Renal pelvis (tissue), 1 donor: ENCODE measurements at regions not wholly inside any gene's neighbourhood (a gene's known extent, or its start where the extent isn't known, plus 50 kb on each side); places are given as distances from the start of the nearest gene placed in this dataset.
A peak's percentile ranks its signal among the peaks of the same experiment; 100 is the strongest.

Experiments
- DNase-seq: peaks from one replicate; pipeline ENCODE4 v3.0.0-alpha.2; 2013

DNA sequence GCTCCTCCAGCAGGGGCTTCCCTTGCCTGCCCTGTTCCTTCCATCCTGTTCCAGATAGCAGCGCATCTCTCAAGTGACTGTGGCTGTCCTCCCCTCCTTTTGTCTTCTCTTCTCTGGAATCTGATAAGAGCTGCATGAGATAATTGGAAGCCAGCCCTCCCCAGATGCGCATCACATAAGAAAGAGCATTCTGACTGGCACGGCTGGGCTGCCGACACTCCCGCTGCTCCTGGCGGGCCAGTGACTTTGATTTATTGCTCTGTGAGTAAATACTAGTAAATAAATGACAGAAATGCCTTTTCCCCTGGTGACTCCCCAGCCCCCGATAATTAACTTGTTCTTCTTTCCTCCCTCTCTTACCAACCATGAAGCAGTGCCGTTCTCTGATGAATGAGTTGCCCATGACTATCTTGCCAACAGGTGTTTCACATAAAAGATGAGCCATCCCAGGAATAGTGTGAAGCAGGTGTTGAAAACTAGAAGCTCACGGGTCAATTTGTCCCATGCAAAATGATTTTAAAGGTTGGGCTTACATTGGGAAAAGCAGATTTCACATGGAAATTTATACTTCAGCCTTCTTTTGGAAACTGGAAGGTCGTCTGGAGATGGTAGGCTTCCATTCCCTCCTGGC lies 212.3 kb downstream of the ERCC6L2 start:
- DNase-seq, result peak; percentile 84

GRCh38 chr9:96086936-96087571 lies 211.6 kb downstream of the ERCC6L2 start:
- no peak for DNase-seq

- no peak for DNase-seq
Observed at GRCh38 chr9:96085491-96086143, 210.1 kb downstream of the ERCC6L2 start.

- DNase-seq, result no peak
Observed at GRCh38 chr9:96084331-96084734, 208.8 kb downstream of the ERCC6L2 start.

- no peak for DNase-seq
Observed at GRCh38 chr9:96082516-96083232, 207.2 kb downstream of the ERCC6L2 start.

GRCh38 chr9:96080364-96080763 lies 204.9 kb downstream of the ERCC6L2 start:
- DNase-seq, result no peak

DNA sequence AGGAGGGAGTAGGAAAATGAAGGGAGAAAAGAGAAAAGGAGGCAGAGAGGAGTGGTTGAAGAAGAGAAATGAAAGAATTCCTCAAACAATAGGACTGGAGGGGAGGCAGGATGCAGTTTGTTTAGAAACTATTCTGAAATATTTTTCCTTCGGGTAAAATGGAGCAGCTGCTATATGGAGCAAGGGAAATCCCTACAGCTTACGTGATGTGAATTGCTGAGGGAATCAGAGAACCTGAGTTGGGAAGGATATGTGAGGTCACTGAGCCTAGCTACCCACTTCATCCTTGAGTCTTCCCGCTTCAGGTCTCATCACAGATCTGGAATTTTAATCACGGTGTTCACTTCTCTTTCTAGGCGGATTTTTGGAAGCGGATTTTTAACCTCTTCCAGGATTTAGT lies 204.3 kb downstream of the ERCC6L2 start:
- no peak for DNase-seq

DNA sequence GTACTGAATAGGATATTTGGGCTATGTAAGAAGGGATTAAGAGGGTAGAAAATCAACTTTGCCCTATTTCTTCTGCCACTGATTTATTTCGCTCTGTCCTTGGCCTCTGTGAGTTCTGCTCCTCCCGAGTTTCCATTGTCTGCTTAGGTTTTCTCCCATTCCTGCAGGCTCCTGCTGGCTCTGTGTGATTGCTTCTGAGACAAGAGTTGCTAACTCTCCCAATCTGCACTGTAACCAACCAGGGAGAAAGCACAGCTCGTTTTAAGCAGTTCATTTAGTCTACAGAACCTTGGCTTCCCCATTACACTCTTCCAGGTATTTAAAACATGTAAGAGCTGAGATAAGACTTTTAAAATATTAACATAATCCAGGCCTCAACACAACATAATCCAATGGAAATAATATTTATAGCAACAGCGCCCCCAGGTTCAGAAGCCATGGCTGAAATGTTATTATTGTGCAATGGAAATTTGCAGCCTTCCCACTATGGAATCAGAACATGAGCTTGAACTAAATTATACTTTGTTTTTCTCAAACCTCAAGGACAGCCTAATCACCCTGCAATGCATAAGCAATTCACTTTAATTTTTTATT lies 203.5 kb downstream of the ERCC6L2 start:
- no peak for DNase-seq

GRCh38 chr9:96075757-96076156 lies 200.3 kb downstream of the ERCC6L2 start:
- no peak for DNase-seq

DNA sequence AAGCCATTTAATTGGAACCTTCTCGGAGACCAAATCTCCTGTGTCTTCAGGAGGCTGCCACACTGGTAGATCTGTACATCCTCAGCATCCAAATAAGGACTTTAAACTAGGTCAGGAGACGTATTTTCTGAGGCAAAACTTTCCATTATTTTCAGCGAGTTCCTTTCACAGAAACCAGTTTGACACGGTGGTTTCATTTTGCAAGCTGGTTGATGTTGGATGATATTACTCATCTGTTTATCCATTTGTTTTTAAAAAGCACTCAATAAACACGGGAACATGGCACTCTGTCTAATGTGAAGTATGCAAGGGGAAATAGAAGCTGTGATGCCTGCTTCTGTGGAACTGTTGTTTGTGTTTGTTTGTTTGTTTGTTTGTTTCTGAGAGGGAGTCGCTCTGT lies 199.6 kb downstream of the ERCC6L2 start:
- no peak for DNase-seq

DNA sequence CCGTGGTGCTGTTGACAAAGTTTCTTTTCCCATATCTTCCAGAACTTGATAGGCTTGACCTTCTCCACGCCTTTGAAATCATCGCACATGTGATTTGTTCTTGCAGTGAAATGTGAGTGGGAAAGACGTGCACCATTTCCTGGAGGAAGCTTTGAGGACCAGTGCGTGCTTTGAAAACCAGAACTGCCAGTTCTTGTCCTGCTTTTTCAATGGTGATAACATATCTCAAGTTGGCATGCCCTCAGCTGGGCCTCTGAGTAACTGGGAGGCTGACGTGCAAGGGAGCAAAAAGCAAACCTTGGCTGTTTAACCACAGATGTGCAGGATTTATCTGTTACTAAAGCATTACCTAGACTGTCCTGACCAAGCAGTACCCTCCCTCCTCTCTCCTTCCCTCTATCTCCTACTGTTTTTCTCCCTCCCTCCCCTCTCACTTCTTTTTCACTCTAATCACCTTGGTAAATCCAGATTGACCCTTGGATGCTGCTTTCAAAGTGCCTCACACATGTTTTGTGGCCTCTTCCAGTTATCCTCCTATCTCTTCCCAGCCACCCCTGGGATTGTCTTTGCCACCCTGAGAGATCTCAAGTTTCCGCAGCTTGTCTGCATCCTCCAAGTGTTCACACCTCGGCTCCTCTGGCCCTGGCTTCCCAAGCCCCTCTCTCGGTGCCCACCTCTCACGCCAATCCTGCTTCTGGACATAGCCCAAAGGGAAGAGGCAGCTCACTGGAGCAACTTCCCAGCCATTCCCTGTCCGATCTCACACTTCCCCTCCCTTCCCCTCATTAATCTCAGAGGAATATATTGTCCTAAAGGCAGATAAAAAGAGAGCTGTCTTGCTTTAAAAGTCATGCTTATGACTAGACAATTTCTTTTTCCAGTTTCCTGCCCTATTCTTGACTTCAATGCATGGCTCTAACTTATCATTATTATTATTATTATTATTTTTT lies 198.3 kb downstream of the ERCC6L2 start:
- DNase-seq, result no peak

GRCh38 chr9:96072930-96073329 lies 197.4 kb downstream of the ERCC6L2 start:
- no peak for DNase-seq

- DNase-seq, result no peak
Observed at GRCh38 chr9:96071815-96072124, 196.3 kb downstream of the ERCC6L2 start.

DNA sequence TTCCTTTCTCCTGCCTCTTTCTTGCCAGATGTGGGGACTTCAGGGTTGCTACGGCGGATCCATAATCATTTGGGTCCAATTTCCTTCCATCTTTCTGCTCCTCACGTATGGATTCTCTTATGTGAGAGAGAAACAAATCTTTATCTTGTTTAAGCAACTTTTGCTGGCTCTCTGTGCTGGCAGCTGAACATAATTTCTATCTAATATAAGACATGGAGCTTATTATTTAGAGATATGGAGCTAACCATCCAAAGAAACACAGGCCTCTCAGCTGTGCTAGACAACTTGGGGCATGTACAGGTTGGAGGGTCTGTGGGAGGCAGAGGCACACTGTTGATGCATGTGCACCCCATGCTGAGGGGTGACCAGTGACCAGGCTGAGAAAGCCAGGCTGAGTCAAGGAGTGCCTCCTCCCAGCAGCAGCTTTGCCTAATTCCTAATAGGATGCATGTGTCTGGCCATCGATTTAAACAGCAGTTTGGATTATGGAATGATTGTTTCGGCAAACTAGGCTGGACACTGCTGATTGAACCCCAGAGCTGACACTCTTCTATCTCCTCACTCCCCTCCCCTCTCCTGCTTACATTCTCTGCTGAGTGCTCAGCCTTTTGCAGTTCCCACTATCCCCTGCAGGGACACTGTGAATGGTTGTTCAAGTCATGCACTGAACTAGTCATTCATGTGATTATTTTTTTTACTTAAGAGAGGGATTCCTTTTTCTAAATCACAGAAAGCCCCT lies 195.8 kb downstream of the ERCC6L2 start:
- DNase-seq, result no peak

GRCh38 chr9:96069629-96070220 lies 194.2 kb downstream of the ERCC6L2 start:
- no peak for DNase-seq

GRCh38 chr9:96068511-96068910 lies 193.0 kb downstream of the ERCC6L2 start:
- no peak for DNase-seq

GRCh38 chr9:96067600-96067999 lies 192.1 kb downstream of the ERCC6L2 start:
- DNase-seq, result no peak

- DNase-seq, result no peak
Observed at GRCh38 chr9:96067004-96067403, 191.5 kb downstream of the ERCC6L2 start.

GRCh38 chr9:96065482-96066251 lies 190.2 kb downstream of the ERCC6L2 start:
- no peak for DNase-seq
